PFSK-1 (cell line): ENCODE measurements at regions not wholly inside any gene's neighbourhood (a gene's known extent, or its start where the extent isn't known, plus 50 kb on each side); places are given as distances from the start of the nearest gene placed in this dataset.

Experiments
- FOXP2 ChIP-seq: optimal IDR thresholded peaks from 2 replicates; pipeline ENCODE3; 2011; ENCODE audit warnings: borderline replicate concordance, control low read depth, inconsistent platforms; ENCODE audit not compliant: insufficient read depth; ENCODE audit errors: extremely low read length, extremely low read depth
- POLR2AphosphoS5 ChIP-seq: IDR thresholded peaks from 2 replicates; pipeline ENCODE4 v1.6.1; 2012; ENCODE audit warnings: low read depth, mild to moderate bottlenecking, control low read depth, low read length, moderate library complexity
- REST ChIP-seq, 2 experiments: IDR thresholded peaks; 2 replicates each; pipeline versions ENCODE4 v1.6.1 to v1.8.0; 2011 to 2012; ENCODE audit warnings: low read depth in 2 of 2, low read length in 2 of 2, control low read depth in 1 of 2, inconsistent platforms in 1 of 2, mild to moderate bottlenecking in 1 of 2, moderate library complexity in 1 of 2; ENCODE audit not compliant: insufficient read depth in 1 of 2
- SIN3A ChIP-seq: IDR thresholded peaks from 2 replicates; pipeline ENCODE4 v1.6.1; 2012; ENCODE audit warnings: mild to moderate bottlenecking, low read length, moderate library complexity, borderline replicate concordance; ENCODE audit not compliant: insufficient read depth
- TAF1 ChIP-seq: IDR thresholded peaks from 2 replicates; pipeline ENCODE4 v1.6.1; 2012; ENCODE audit warnings: low read length, control low read depth, borderline replicate concordance; ENCODE audit not compliant: insufficient read depth

- TF ChIP-seq REST (IDR thresholded peaks at IDR 0.05; ENCODE audit: insufficient read depth in 1 of 2, low read depth in 2 of 2, low read length in 2 of 2): no peak
- no peak for TF ChIP-seq POLR2AphosphoS5
- no peak for TF ChIP-seq TAF1
- TF ChIP-seq SIN3A: no peak
- no peak for TF ChIP-seq FOXP2
Observed at GRCh38 chr20:63114693-63115311, 101.1 kb downstream of the YTHDF1 start.

- TF ChIP-seq REST (IDR thresholded peaks at IDR 0.05; ENCODE audit: insufficient read depth in 1 of 2, low read depth in 2 of 2, low read length in 2 of 2) (no peak), TAF1 (no peak), FOXP2 (no peak), SIN3A (no peak), POLR2AphosphoS5 (no peak)
Observed at GRCh38 chr20:63114006-63114692, 101.8 kb downstream of the YTHDF1 start.

DNA sequence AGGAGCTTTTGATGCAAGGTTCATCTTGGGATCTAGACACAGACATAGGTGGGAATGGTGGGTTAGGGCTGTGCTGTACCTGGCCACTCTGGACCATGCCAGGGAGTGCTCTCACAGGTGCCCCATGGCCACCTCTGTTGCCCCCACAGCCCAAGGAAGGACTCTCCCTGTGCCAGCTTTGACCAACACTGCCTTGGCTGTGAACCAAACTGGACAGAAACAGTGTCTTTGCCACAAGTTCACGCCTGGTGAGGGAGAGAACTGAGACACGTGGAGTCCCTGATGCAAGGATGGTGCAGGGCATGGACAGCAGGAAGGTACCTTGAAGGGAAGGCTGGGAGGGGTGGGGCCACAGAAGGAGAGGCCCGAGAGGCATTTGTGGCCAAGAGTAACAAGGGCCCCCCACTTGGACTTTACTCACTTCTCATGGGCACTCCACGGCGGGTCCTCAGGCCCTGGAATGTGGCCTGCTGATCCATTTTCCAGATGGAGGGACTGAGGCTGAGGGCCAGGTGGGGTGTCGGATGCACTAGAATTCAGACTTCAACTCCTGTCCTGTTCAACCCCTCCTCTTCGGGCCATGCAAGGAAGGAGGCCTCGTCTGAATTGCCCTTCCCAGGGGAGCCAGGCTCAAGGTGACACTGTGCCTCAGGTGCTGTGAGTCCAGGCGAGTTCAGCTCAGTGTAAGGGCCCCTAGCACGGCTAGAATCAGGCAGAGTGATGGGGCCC lies 103.3 kb downstream of the YTHDF1 start:
- TF ChIP-seq POLR2AphosphoS5 (no peak), REST (IDR thresholded peaks at IDR 0.05; ENCODE audit: insufficient read depth in 1 of 2, low read depth in 2 of 2, low read length in 2 of 2) (no peak), SIN3A (no peak), FOXP2 (no peak), TAF1 (no peak)

DNA sequence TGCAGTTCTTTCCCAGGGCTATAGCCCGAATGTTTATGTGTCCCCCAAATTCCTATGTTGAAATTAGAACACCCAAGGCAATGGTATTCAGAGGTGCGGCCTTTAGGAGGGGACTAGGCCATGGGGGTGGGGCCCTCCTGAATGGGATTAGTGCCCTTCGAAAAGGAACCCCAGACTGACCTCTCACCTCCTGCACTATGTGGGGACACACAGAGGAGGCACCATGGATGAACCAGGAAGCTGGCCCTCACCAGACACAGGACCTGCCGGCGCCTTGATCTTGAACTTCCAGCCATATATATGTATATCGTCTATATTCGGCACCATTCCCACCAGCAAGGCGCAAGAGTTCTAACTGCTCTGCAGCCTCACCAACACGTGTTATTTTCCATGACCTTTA lies 101.5 kb upstream of the BHLHE23 start:
- TF ChIP-seq POLR2AphosphoS5: no peak
- no peak for TF ChIP-seq SIN3A
- TF ChIP-seq FOXP2: no peak
- TF ChIP-seq TAF1: no peak
- no peak for TF ChIP-seq REST (IDR thresholded peaks at IDR 0.05; ENCODE audit: insufficient read depth in 1 of 2, low read depth in 2 of 2, low read length in 2 of 2)
